PC-9 (cell line): ENCODE measurements at regions not wholly inside any gene's neighbourhood (a gene's known extent, or its start where the extent isn't known, plus 50 kb on each side); places are given as distances from the start of the nearest gene placed in this dataset.

Experiments
- BruUV-seq: library from RNA; stranded (reverse); fragments of 400-500 nt; replicated peaks from 2 replicates; lab custom pipeline; 2021; lab: Mats Ljungman, UMichigan
- CTCF ChIA-PET: fragments of 300-600 bp; sonication (Branson Sonifier 250); formaldehyde crosslinking; loops from one replicate; lab custom pipeline; 2022; ENCODE audit warnings: antibody characterized with exemption; lab: Charles Lee
- POLR2A ChIA-PET: fragments of 300-600 bp; sonication (Branson Sonifier 250); formaldehyde crosslinking; loops from one replicate; lab custom pipeline; 2022; ENCODE audit warnings: antibody characterized with exemption; ENCODE audit not compliant: unreplicated experiment; lab: Charles Lee
- DNase-seq, 2 experiments: peaks; one replicate each; pipeline versions ENCODE4 v3.0.0 to v3.0.0-alpha.2; 2015 to 2022; ENCODE audit warnings: mixed read lengths in 1 of 2
- H2AFZ ChIP-seq: fragments of 200-600 bp; sonication (generic); 2 replicates; pipeline ENCODE4 v1.8.1; 2017; ENCODE audit warnings: antibody characterized with exemption
- H3F3A ChIP-seq: fragments of 200-600 bp; sonication (generic); 2 replicates; pipeline ENCODE4 v1.8.1; 2017; ENCODE audit warnings: antibody characterized with exemption, mild to moderate bottlenecking, low read depth; ENCODE audit not compliant: insufficient read depth
- H3K27ac ChIP-seq: fragments of 200-600 bp; sonication (generic); 2 replicates; pipeline ENCODE4 v1.6.1; 2016; ENCODE audit warnings: mixed run types
- H3K27me3 ChIP-seq: fragments of 200-600 bp; sonication (generic); 2 replicates; pipeline ENCODE4 v1.6.1; 2016; ENCODE audit warnings: low read depth, mixed run types; ENCODE audit not compliant: insufficient read depth
- H3K36me3 ChIP-seq: fragments of 200-600 bp; sonication (generic); 2 replicates; pipeline ENCODE4 v1.6.1; 2016; ENCODE audit warnings: low read depth, mixed run types
- H3K4me1 ChIP-seq: fragments of 200-600 bp; sonication (generic); replicated peaks from 2 replicates; pipeline ENCODE4 v1.6.1; 2016; ENCODE audit warnings: mixed run types; ENCODE audit not compliant: insufficient read depth
- H3K4me2 ChIP-seq: fragments of 200-600 bp; sonication (generic); 2 replicates; pipeline ENCODE4 v1.6.1; 2017; ENCODE audit warnings: mixed run types
- H3K4me3 ChIP-seq: fragments of 200-600 bp; sonication (generic); 2 replicates; pipeline ENCODE4 v1.6.1; 2016; ENCODE audit warnings: mixed run types
- H3K79me2 ChIP-seq: fragments of 200-600 bp; sonication (generic); 2 replicates; pipeline ENCODE4 v1.6.1; 2017; ENCODE audit warnings: low read depth, mixed run types
- H3K9me2 ChIP-seq: fragments of 200-600 bp; sonication (generic); 2 replicates; pipeline ENCODE4 v1.8.1; 2017; ENCODE audit warnings: mild to moderate bottlenecking; ENCODE audit not compliant: insufficient read depth
- H3K9me3 ChIP-seq: fragments of 200-600 bp; sonication (generic); 2 replicates; pipeline ENCODE4 v1.8.1; 2016; ENCODE audit warnings: low read depth; ENCODE audit not compliant: insufficient read depth
- H4K20me1 ChIP-seq: fragments of 200-600 bp; sonication (generic); 2 replicates; pipeline ENCODE4 v1.8.1; 2017; ENCODE audit not compliant: insufficient read depth
- CTCF ChIP-seq: fragments of 200-600 bp; sonication (generic); conservative IDR thresholded peaks from 2 replicates; pipeline ENCODE4 v1.6.1; 2017; ENCODE audit warnings: mixed run types, antibody characterized with exemption, mild to moderate bottlenecking, moderate library complexity
- EZH2 ChIP-seq: fragments of 200-600 bp; sonication (generic); IDR thresholded peaks from 2 replicates; pipeline ENCODE4 v1.8.0; 2017; ENCODE audit warnings: antibody characterized with exemption, low read depth
- intact Hi-C: fragments of 100-400 bp; cut with micrococcal nuclease; formaldehyde crosslinking; loops from one replicate; pipeline ENCODE4 v1.10.0; 2022; ENCODE audit not compliant: unreplicated experiment

DNA sequence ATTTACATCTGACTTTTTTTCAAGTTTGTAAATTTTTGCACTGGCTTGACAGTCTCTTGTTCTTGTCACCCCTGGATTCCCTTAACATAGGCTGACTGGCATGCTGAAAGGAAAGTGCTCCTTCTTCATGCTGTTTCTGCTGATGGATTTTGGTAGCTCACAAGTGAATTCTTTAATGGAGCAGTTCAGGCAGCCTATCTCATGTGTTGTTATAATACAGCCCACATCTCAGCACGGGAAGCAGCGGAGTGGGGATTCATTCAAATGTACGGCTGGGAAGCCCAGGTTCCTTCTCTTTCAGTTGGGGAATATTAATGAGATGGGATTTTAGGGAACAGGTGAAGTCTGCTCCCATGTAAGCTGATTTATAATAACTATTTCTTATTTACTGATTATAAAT is 142.8 kb downstream of the CD8B2 start:
- no peaks in the 10 kb centered on the region for H4K20me1 ChIP-seq
- H3K9me2 ChIP-seq, result no peaks in the 10 kb centered on the region
- ChIA-PET CTCF (no interaction called here), POLR2A (no interaction called here)
- H3K4me1 ChIP-seq, result no peaks in the 10 kb centered on the region
- intact Hi-C loops, result no loop called here
- no peaks in the 10 kb centered on the region for H3K36me3 ChIP-seq
- H3K4me3 ChIP-seq, result no peak overlapping the region
- no peak for TF ChIP-seq EZH2
- no peak for TF ChIP-seq CTCF
- 0 out of 2 replicates have a peak, but pooled peaks cover 6% of the 10 kb centered on the region for H3K27me3 ChIP-seq
- no TSS peak for BruUV-seq
- H2AFZ ChIP-seq, result no peak overlapping the region
- no peaks in the 10 kb centered on the region for H3K9me3 ChIP-seq
- H3K4me2 ChIP-seq, result no peak overlapping the region
- DNase-seq, result no peak
- H3F3A ChIP-seq, result no peaks in the 10 kb centered on the region
- H3K79me2 ChIP-seq, result no peaks in the 10 kb centered on the region
- H3K27ac ChIP-seq, result no peak overlapping the region

DNA sequence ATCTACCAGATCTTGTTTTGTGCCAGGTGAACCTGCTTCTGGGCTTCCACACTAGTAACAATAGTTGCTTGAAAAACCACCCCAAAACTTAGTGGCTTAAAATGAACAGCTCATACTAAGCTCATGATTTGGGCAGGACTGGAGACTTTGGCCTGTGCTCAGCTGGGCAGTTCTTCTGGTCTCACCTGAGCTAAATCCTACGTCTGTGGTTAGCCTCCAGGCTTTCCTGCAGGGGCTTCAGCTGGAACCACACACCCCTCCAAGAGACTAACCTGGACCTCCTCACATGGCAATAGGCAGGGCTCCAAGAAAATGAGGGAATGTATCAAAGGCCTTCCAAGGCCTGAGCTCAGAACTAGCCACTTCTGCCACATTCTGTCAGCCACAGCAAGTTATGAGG is 144.1 kb downstream of the CD8B2 start:
- no peaks in the 10 kb centered on the region for H3K4me1 ChIP-seq
- H3K9me2 ChIP-seq, result no peaks in the 10 kb centered on the region
- no peaks in the 10 kb centered on the region for H4K20me1 ChIP-seq
- 0 out of 2 replicates have a peak, but pooled peaks cover 6% of the 10 kb centered on the region for H3K27me3 ChIP-seq
- no peak for TF ChIP-seq CTCF
- TF ChIP-seq EZH2, result no peak
- H3K27ac ChIP-seq, result no peak overlapping the region
- intact Hi-C loops, result no loop called here
- no peak overlapping the region for H2AFZ ChIP-seq
- no TSS peak for BruUV-seq
- CTCF ChIA-PET, result no interaction called here
- H3K79me2 ChIP-seq, result no peaks in the 10 kb centered on the region
- no peak for DNase-seq
- no peak overlapping the region for H3K4me2 ChIP-seq
- POLR2A ChIA-PET, result no interaction called here
- no peaks in the 10 kb centered on the region for H3K9me3 ChIP-seq
- H3K36me3 ChIP-seq, result no peaks in the 10 kb centered on the region
- H3F3A ChIP-seq, result no peaks in the 10 kb centered on the region
- no peak overlapping the region for H3K4me3 ChIP-seq

GRCh38 chr2:106638043-106638442 is 150.9 kb downstream of the CD8B2 start:
- CTCF ChIA-PET, result no interaction called here
- no peaks in the 10 kb centered on the region for H3K36me3 ChIP-seq
- no TSS peak for BruUV-seq
- DNase-seq, result no peak
- no peaks in the 10 kb centered on the region for H3F3A ChIP-seq
- no peak overlapping the region for H3K4me2 ChIP-seq
- H3K9me3 ChIP-seq, result no peaks in the 10 kb centered on the region
- H4K20me1 ChIP-seq, result no peaks in the 10 kb centered on the region
- TF ChIP-seq EZH2, result no peak
- peak; percentile 60 for TF ChIP-seq CTCF
- peaks cover 4% of the 10 kb centered on the region; the same call in 1 of the 2 replicates for H3K27me3 ChIP-seq
- POLR2A ChIA-PET, result interaction anchor here (0.6 kb wide), 1 partner anchor 807 kb away, joined by 4 read pairs; no protein-coding TSS in a partner anchor
- no peaks in the 10 kb centered on the region for H3K9me2 ChIP-seq
- no peaks in the 10 kb centered on the region for H3K79me2 ChIP-seq
- no peaks in the 10 kb centered on the region for H3K4me1 ChIP-seq
- intact Hi-C loops, result no loop called here
- no peak overlapping the region for H3K27ac ChIP-seq
- H2AFZ ChIP-seq, result no peak overlapping the region
- H3K4me3 ChIP-seq, result no peak overlapping the region
